ENCODE measurements at regions not wholly inside any gene's neighbourhood (a gene's known extent, or its start where the extent isn't known, plus 50 kb on each side); places are given as distances from the start of the nearest gene placed in this dataset.

DNA sequence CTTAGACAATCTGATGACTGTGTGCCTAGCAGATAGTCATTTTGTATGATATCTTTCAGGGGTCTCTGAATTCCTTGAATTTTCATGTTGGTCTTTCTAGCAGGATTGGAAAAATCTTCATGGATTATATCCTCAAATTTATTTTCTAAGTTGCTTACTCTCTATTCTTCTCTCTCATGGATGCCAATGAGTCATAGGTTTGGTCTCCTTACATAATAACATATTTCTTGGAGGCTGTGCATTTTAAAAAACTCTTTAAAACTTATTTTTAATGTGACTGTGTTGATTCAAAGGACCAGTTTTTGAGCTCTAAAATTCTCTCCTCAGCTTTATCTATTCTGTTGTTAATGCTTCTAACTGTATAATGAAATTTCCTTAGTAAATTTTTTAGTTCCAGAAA lies 198.7 kb downstream of the AASDHPPT start:
- no peak overlapping the region for H4K5ac ChIP-seq (ENCODE audit: insufficient read length, low read depth, low read length)
- no peaks in the 10 kb centered on the region for H3K79me2 ChIP-seq (ENCODE audit: insufficient read depth, low read length)
- H3K4ac ChIP-seq (ENCODE audit: low read depth, low read length), result no peak overlapping the region
- no peak overlapping the region for H3K14ac ChIP-seq (ENCODE audit: insufficient read depth, low read length)
- Mint-ChIP-seq H3K4me1 (peaks cover 22 to 25% of the 10 kb centered on the region in 2 experiments), H3K27me3 (ENCODE audit: low read depth) (no peaks in the 10 kb centered on the region), H3K9me3 (peaks cover 0 to 4% of the 10 kb centered on the region in 2 experiments; a peak in 1 of 5 replicates), H3K27ac (no peak overlapping the region), H3K4me3 (no peak overlapping the region), H3K36me3 (ENCODE audit: insufficient read depth in 1 of 3, low read depth in 3 of 3) (no peaks in the 10 kb centered on the region; a peak in 1 of 7 replicates)
- H2AK5ac ChIP-seq (ENCODE audit: insufficient read length, low read length), result no peak overlapping the region
- DNase-seq, result no peak
- no peak overlapping the region for H3T11ph ChIP-seq (ENCODE audit: low read length)
- H3K4me1 ChIP-seq (ENCODE audit: insufficient read depth, low read length), result no peaks in the 10 kb centered on the region
- no peaks in the 10 kb centered on the region for H3K23me2 ChIP-seq (ENCODE audit: insufficient read length, low read depth, low read length, poor library complexity, severe bottlenecking)
- H4K8ac ChIP-seq (replicated peaks; ENCODE audit: insufficient read length, low read depth, low read length), result no peak overlapping the region
- no peak overlapping the region for H2AFZ ChIP-seq (ENCODE audit: low read length)
- no peak overlapping the region for H2BK5ac ChIP-seq (ENCODE audit: insufficient read length, low read length)
- H3K56ac ChIP-seq (ENCODE audit: insufficient read length, low read depth, low read length), result no peak overlapping the region
- H3K23ac ChIP-seq (ENCODE audit: insufficient read length, low read depth, low read length), result no peak overlapping the region
- no peak overlapping the region for H2BK120ac ChIP-seq (ENCODE audit: low read depth, low read length, poor library complexity, severe bottlenecking)
- no peaks in the 10 kb centered on the region for H4K20me1 ChIP-seq (ENCODE audit: control insufficient read depth, insufficient read depth, insufficient read length)
- H3K18ac ChIP-seq (ENCODE audit: insufficient read length, low read depth, low read length), result no peak overlapping the region
- H3K79me1 ChIP-seq (ENCODE audit: insufficient read depth, low read depth, low read length, poor library complexity, severe bottlenecking), result no peaks in the 10 kb centered on the region
- no peak overlapping the region for H3K4me2 ChIP-seq (ENCODE audit: insufficient read depth, insufficient read length, low read length)
- H2BK12ac ChIP-seq (ENCODE audit: insufficient read length, low read depth, low read length), result no peak overlapping the region
- H3K27ac ChIP-seq (ENCODE audit: insufficient read length, low read depth, low read length), result no peak overlapping the region
- H3K27me3 ChIP-seq (ENCODE audit: insufficient read depth, low read length), result no peaks in the 10 kb centered on the region
- no peak overlapping the region for H2BK15ac ChIP-seq (ENCODE audit: low read depth, low read length)
- TF ChIP-seq, protein P1, sequence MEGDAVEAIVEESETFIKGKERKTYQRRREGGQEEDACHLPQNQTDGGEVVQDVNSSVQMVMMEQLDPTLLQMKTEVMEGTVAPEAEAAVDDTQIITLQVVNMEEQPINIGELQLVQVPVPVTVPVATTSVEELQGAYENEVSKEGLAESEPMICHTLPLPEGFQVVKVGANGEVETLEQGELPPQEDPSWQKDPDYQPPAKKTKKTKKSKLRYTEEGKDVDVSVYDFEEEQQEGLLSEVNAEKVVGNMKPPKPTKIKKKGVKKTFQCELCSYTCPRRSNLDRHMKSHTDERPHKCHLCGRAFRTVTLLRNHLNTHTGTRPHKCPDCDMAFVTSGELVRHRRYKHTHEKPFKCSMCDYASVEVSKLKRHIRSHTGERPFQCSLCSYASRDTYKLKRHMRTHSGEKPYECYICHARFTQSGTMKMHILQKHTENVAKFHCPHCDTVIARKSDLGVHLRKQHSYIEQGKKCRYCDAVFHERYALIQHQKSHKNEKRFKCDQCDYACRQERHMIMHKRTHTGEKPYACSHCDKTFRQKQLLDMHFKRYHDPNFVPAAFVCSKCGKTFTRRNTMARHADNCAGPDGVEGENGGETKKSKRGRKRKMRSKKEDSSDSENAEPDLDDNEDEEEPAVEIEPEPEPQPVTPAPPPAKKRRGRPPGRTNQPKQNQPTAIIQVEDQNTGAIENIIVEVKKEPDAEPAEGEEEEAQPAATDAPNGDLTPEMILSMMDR (conservative IDR thresholded peaks at IDR 0.05), result no peak
- H2BK20ac ChIP-seq (ENCODE audit: low read depth, low read length, poor library complexity, severe bottlenecking), result no peak overlapping the region
- H3K9ac ChIP-seq (ENCODE audit: extremely low read depth, insufficient read length, low read length), result no peak overlapping the region
- no peaks in the 10 kb centered on the region for H3K9me3 ChIP-seq (ENCODE audit: control insufficient read depth, low read depth, low read length)
- no peak overlapping the region for H4K91ac ChIP-seq (ENCODE audit: insufficient read length, low read depth, low read length)

All from H9 (cell line).